ENCODE measurements at regions not wholly inside any gene's neighbourhood (a gene's known extent, or its start where the extent isn't known, plus 50 kb on each side); places are given as distances from the start of the nearest gene placed in this dataset.
"Not testable (repeated sequence)": the region's sequence is repeated elsewhere in the genome, so short reads cannot be mapped to it uniquely, and the experiment has no call there.

- Histone ChIP-seq H3K9me3 (ENCODE audit: low read depth, low read length) (no peaks in the 10 kb centered on the region), H3K9ac (ENCODE audit: insufficient read length) (no peak overlapping the region), H3K27ac (no peak overlapping the region), H3K4me3 (no peak overlapping the region), H3K36me3 (ENCODE audit: insufficient read depth, low read length) (no peaks in the 10 kb centered on the region)
- no peak for TF ChIP-seq FOXP2 (optimal IDR thresholded peaks at IDR 0.05; ENCODE audit: control extremely low read depth, extremely low read length, insufficient read depth)
- TF ChIP-seq EZH2 (IDR thresholded peaks at IDR 0.05) = no peak
- TF ChIP-seq POLR2AphosphoS5 (IDR thresholded peaks at IDR 0.05; ENCODE audit: borderline replicate concordance, low read depth, low read length) = no peak
- no peak for DNase-seq (ENCODE audit: low read depth, low spot score)
Measured at GRCh38 chr6:156205678-156206077, 571.5 kb upstream of the ARID1B start.

DNA sequence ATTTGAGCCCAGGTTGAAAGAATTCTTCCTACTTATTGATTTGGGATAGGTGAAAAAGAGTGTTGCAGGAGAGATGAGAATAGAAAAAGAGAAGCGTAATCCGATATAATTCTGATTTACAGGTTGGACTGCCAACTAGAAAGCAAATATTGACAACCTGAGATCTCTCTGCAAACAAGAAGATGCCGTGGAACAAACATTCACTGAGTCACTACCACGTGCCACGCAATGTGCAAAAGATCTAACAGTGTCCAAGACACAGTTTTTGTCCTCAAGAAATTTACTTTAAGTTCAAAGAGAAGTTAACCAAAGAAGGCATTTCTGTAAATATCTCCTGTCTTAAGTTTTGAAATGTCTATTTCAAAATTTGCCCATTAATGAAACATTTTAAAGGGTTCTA lies 578.0 kb upstream of the ARID1B start:
- H3K4me3 ChIP-seq = no peak overlapping the region
- H3K9me3 ChIP-seq (ENCODE audit: low read depth, low read length) = no peaks in the 10 kb centered on the region
- TF ChIP-seq FOXP2 (optimal IDR thresholded peaks at IDR 0.05; ENCODE audit: control extremely low read depth, extremely low read length, insufficient read depth) (no peak), EZH2 (IDR thresholded peaks at IDR 0.05) (no peak), POLR2AphosphoS5 (IDR thresholded peaks at IDR 0.05; ENCODE audit: borderline replicate concordance, low read depth, low read length) (no peak)
- H3K27ac ChIP-seq = no peak overlapping the region
- H3K9ac ChIP-seq (ENCODE audit: insufficient read length) = no peak overlapping the region
- no peak for DNase-seq (ENCODE audit: low read depth, low spot score)
- no peaks in the 10 kb centered on the region for H3K36me3 ChIP-seq (ENCODE audit: insufficient read depth, low read length)

GRCh38 chr6:156197513-156197912 lies 579.7 kb upstream of the ARID1B start:
- no peak for DNase-seq (ENCODE audit: low read depth, low spot score)
- H3K4me3 ChIP-seq = no peak overlapping the region
- H3K9ac ChIP-seq (ENCODE audit: insufficient read length) = no peak overlapping the region
- no peak overlapping the region for H3K27ac ChIP-seq
- TF ChIP-seq EZH2 (IDR thresholded peaks at IDR 0.05) (no peak), FOXP2 (optimal IDR thresholded peaks at IDR 0.05; ENCODE audit: control extremely low read depth, extremely low read length, insufficient read depth) (no peak), POLR2AphosphoS5 (IDR thresholded peaks at IDR 0.05; ENCODE audit: borderline replicate concordance, low read depth, low read length) (no peak)
- H3K36me3 ChIP-seq (ENCODE audit: insufficient read depth, low read length) = no peaks in the 10 kb centered on the region
- no peaks in the 10 kb centered on the region for H3K9me3 ChIP-seq (ENCODE audit: low read depth, low read length)

DNA sequence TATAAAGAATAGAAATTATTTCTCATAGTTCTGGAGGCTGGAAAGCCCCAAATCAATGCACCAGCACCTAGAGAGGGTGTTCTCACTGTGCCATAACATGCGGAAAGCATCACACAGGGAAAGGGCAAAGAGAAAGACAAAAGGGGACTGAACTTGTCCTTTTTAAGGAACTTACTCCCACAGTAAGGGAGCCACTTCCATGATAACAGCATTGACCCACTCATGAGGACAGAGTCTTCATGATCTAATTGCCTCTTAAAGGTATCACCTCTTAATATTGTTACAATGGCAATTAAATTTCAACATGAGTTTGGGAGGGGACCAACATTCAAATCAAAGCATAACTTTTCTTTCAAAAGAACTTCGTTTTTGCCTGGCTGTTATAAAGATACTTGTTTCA lies 582.2 kb upstream of the ARID1B start:
- no peak overlapping the region for H3K9ac ChIP-seq (ENCODE audit: insufficient read length)

DNA sequence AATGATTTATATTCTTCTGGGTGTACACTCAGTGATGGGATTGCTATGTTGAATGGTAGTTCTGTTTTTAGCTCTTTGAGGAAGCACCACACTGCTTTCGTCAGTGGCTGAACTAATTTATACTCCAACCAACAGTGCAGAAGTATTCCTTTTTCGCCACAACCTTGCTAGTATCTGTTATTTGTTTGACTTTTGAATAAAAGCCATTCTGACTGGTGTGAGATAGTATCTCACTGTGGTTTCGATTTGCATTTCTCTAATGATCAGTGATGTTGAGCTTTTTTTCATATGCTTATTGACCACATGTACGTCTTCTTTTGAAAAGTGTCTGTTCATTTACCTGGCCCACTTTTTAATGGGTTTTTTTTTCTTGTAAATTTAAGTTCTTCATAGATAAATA lies 583.8 kb upstream of the ARID1B start:
- Histone ChIP-seq H3K4me3 (no peak overlapping the region), H3K36me3 (ENCODE audit: insufficient read depth, low read length) (no peaks in the 10 kb centered on the region), H3K9me3 (ENCODE audit: low read depth, low read length) (no peaks in the 10 kb centered on the region), H3K9ac (ENCODE audit: insufficient read length) (no peak overlapping the region), H3K27ac (no peak overlapping the region)
- no peak for TF ChIP-seq EZH2 (IDR thresholded peaks at IDR 0.05)
- no peak for TF ChIP-seq FOXP2 (optimal IDR thresholded peaks at IDR 0.05; ENCODE audit: control extremely low read depth, extremely low read length, insufficient read depth)
- TF ChIP-seq POLR2AphosphoS5 (IDR thresholded peaks at IDR 0.05; ENCODE audit: borderline replicate concordance, low read depth, low read length) = no peak
- no peak for DNase-seq (ENCODE audit: low read depth, low spot score)

More for the DNA sequence above, 582.2 kb upstream of the ARID1B start:
- no peak for DNase-seq (ENCODE audit: low read depth, low spot score)
- Histone ChIP-seq H3K27ac (no peak overlapping the region), H3K9me3 (ENCODE audit: low read depth, low read length) (no peaks in the 10 kb centered on the region), H3K4me3 (no peak overlapping the region), H3K36me3 (ENCODE audit: insufficient read depth, low read length) (no peaks in the 10 kb centered on the region)
- TF ChIP-seq EZH2 (IDR thresholded peaks at IDR 0.05) (no peak), FOXP2 (optimal IDR thresholded peaks at IDR 0.05; ENCODE audit: control extremely low read depth, extremely low read length, insufficient read depth) (no peak)

DNA sequence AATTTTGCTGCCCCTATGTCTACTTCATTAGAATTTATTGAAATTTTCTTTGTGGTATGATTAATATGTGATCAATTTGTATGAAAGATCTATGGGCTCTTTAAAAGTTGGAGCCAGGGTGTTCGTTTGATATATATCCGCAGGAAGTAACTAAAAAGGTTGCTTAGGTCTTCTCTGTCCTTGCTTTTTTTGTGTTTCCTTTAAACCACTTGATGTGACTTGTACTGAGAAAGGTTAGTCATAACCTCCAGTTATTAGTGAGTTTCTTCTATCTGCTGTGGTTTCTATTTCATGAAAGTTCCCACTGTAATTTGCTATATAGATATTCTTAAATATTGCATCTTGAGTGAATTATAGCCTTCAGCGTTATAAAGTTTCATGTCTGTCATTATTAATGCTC lies 585.3 kb upstream of the ARID1B start:
- H3K9ac ChIP-seq (ENCODE audit: insufficient read length) = no peak overlapping the region
- no peak overlapping the region for H3K27ac ChIP-seq
- no peaks in the 10 kb centered on the region for H3K36me3 ChIP-seq (ENCODE audit: insufficient read depth, low read length)
- DNase-seq (ENCODE audit: low read depth, low spot score) = no peak
- TF ChIP-seq POLR2AphosphoS5 (IDR thresholded peaks at IDR 0.05; ENCODE audit: borderline replicate concordance, low read depth, low read length) (no peak), FOXP2 (optimal IDR thresholded peaks at IDR 0.05; ENCODE audit: control extremely low read depth, extremely low read length, insufficient read depth) (no peak), EZH2 (IDR thresholded peaks at IDR 0.05) (no peak)
- H3K4me3 ChIP-seq = no peak overlapping the region
- H3K9me3 ChIP-seq (ENCODE audit: low read depth, low read length) = no peaks in the 10 kb centered on the region

DNA sequence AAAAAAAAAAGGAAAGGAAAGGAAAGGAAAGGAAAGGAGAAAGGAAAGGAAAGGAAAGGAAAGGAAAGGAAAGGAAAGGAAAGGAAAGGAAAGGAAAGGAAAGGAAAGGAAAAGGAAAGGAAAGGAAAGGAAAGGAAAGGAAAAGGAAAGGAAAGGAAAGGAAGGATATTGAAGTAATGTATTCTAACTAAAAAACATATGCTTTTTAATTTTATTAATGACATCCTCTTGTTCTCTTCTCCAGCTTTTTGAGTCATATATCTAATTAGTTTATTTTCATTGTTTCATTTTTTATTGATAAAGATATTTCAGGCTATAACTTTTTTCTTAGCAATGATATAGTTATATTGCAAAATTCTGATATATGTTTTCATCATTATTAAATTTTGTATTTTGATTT lies 585.8 kb upstream of the ARID1B start:
- not testable (repeated sequence) for H3K9ac ChIP-seq (ENCODE audit: insufficient read length); H3K4me3 ChIP-seq; DNase-seq (ENCODE audit: low read depth, low spot score); H3K36me3 ChIP-seq (ENCODE audit: insufficient read depth, low read length); H3K27ac ChIP-seq; H3K9me3 ChIP-seq (ENCODE audit: low read depth, low read length)

DNA sequence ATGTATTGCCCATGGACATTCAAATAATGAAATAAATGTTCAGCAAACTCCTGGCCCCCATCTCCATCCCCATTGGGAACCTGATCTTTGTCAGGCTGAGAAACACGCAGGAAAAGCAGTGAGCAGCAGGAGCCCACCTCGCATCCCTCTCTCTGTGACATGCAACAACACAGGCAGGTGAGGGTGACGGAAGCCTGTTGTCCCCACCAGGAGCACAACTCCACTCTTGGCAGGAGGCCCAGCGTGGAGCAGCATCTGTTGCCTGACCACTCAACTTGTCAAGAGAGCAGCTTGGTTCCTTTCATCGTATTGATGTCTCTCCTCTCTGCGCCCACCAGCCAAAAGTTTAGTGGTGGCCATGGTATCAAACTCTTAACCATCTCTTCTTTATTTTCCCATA lies 586.9 kb upstream of the ARID1B start:
- no peak for DNase-seq (ENCODE audit: low read depth, low spot score)
- no peak overlapping the region for H3K27ac ChIP-seq
- no peaks in the 10 kb centered on the region for H3K9me3 ChIP-seq (ENCODE audit: low read depth, low read length)
- TF ChIP-seq FOXP2 (optimal IDR thresholded peaks at IDR 0.05; ENCODE audit: control extremely low read depth, extremely low read length, insufficient read depth) (no peak), EZH2 (IDR thresholded peaks at IDR 0.05) (no peak)
- no peaks in the 10 kb centered on the region for H3K36me3 ChIP-seq (ENCODE audit: insufficient read depth, low read length)
- no peak overlapping the region for H3K4me3 ChIP-seq
- H3K9ac ChIP-seq (ENCODE audit: insufficient read length) = no peak overlapping the region

DNA sequence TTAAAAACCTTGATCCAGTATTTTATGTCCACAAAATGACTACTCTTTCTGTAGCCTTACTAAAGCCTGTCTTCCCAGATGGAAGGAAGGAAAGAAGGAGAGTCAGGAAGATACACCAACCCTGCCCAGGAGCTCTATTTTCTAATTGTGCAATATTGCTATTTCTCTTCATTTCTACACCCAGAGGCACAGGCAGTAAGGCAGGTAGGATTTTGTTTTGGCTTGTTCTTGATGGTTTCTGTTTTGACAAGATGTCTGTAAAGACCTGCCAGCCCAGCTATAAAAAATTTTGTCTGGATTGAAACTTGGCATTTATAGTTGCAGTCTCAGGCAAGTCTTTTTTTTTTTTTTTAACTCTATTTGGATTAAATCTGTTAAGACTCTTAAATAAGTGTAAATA lies 587.5 kb upstream of the ARID1B start:
- H3K27ac ChIP-seq = no peak overlapping the region
- no peaks in the 10 kb centered on the region for H3K9me3 ChIP-seq (ENCODE audit: low read depth, low read length)
- TF ChIP-seq POLR2AphosphoS5 (IDR thresholded peaks at IDR 0.05; ENCODE audit: borderline replicate concordance, low read depth, low read length) = no peak
- TF ChIP-seq FOXP2 (optimal IDR thresholded peaks at IDR 0.05; ENCODE audit: control extremely low read depth, extremely low read length, insufficient read depth) = no peak
- no peak for TF ChIP-seq EZH2 (IDR thresholded peaks at IDR 0.05)
- H3K4me3 ChIP-seq = no peak overlapping the region
- H3K36me3 ChIP-seq (ENCODE audit: insufficient read depth, low read length) = no peaks in the 10 kb centered on the region
- H3K9ac ChIP-seq (ENCODE audit: insufficient read length) = no peak overlapping the region
- no peak for DNase-seq (ENCODE audit: low read depth, low spot score)

Measured in SK-N-MC (cell line).